Common myeloid progenitor, CD34-positive (primary cell): ENCODE measurements at regions not wholly inside any gene's neighbourhood (a gene's known extent, or its start where the extent isn't known, plus 50 kb on each side); places are given as distances from the start of the nearest gene placed in this dataset.

ENCODE experiments used
- CTCF ChIA-PET: fragments of 350-600 bp; sonication (Branson Sonifier 250); formaldehyde crosslinking; loops from one replicate; lab custom pipeline; 2021; ENCODE audit warnings: antibody characterized with exemption; lab: Charles Lee
- POLR2A ChIA-PET: fragments of 350-600 bp; sonication (Branson Sonifier 250); formaldehyde crosslinking; loops from one replicate; lab custom pipeline; 2021; ENCODE audit warnings: antibody characterized with exemption; lab: Charles Lee
- DNase-seq, 3 donors: peaks; one replicate each; pipeline versions ENCODE4 v3.0.0 to v3.0.0-alpha.2; 2013
- H3K27ac ChIP-seq, 2 experiments: 1 replicate in 1 of 2; 2 replicates in 1 of 2; pipeline ENCODE4 v1.7.0; 2013; ENCODE audit warnings: inconsistent platforms in 2 of 2, low read length in 2 of 2, mild to moderate bottlenecking in 2 of 2, low read depth in 1 of 2, moderate library complexity in 1 of 2; ENCODE audit not compliant: severe bottlenecking in 2 of 2, insufficient read depth in 1 of 2, poor library complexity in 1 of 2
- H3K27me3 ChIP-seq, 5 experiments: replicated peaks in 2 of 5; 1 replicate in 3 of 5; 2 replicates in 2 of 5; pipeline versions ENCODE4 v1.6.1 to v1.7.0; 2013; ENCODE audit warnings: low read length in 4 of 5, mild to moderate bottlenecking in 2 of 5, moderate library complexity in 2 of 5, inconsistent platforms in 1 of 5; ENCODE audit not compliant: insufficient read depth in 5 of 5, control insufficient read depth in 4 of 5
- H3K36me3 ChIP-seq, 4 experiments: 1 replicate in 2 of 4; 2 replicates in 2 of 4; pipeline versions ENCODE4 v1.6.1 to v1.7.0; 2013; ENCODE audit warnings: low read length in 3 of 4, control low read depth in 1 of 4, mild to moderate bottlenecking in 1 of 4; ENCODE audit not compliant: control insufficient read depth in 4 of 4, insufficient read depth in 4 of 4
- H3K4me1 ChIP-seq, 4 experiments: 1 replicate in 3 of 4; 2 replicates in 1 of 4; pipeline versions ENCODE4 v1.6.1 to v1.7.1; 2013; ENCODE audit warnings: low read length in 3 of 4, mild to moderate bottlenecking in 3 of 4, control low read depth in 1 of 4, inconsistent platforms in 1 of 4, moderate library complexity in 1 of 4; ENCODE audit not compliant: control insufficient read depth in 4 of 4, insufficient read depth in 4 of 4; ENCODE audit errors: control extremely low read depth in 1 of 4
- H3K4me3 ChIP-seq, 7 experiments: 1 replicate in 4 of 7; 2 replicates in 3 of 7; pipeline versions ENCODE4 v1.5.1 to v1.7.0; 2013; ENCODE audit warnings: mild to moderate bottlenecking in 7 of 7, low read length in 6 of 7, moderate library complexity in 6 of 7, inconsistent platforms in 2 of 7, low read depth in 2 of 7, control low read depth in 1 of 7; ENCODE audit not compliant: insufficient read depth in 4 of 7, control insufficient read depth in 1 of 7; ENCODE audit errors: extremely low read depth in 1 of 7
- H3K9me3 ChIP-seq, 5 experiments: 1 replicate in 4 of 5; 2 replicates in 1 of 5; pipeline versions ENCODE4 v1.6.1 to v1.7.1; 2013; ENCODE audit warnings: low read length in 4 of 5, mild to moderate bottlenecking in 2 of 5, inconsistent platforms in 1 of 5, low read depth in 1 of 5, moderate library complexity in 1 of 5; ENCODE audit not compliant: control insufficient read depth in 4 of 5, insufficient read depth in 2 of 5; ENCODE audit errors: control extremely low read depth in 1 of 5
- WGBS: methylation state at CpG from one replicate; pipeline ENCODE4 v1.1.5; 2013; ENCODE audit not compliant: insufficient coverage; 5-methylcytosine and 5-hydroxymethylcytosine counted together

DNA sequence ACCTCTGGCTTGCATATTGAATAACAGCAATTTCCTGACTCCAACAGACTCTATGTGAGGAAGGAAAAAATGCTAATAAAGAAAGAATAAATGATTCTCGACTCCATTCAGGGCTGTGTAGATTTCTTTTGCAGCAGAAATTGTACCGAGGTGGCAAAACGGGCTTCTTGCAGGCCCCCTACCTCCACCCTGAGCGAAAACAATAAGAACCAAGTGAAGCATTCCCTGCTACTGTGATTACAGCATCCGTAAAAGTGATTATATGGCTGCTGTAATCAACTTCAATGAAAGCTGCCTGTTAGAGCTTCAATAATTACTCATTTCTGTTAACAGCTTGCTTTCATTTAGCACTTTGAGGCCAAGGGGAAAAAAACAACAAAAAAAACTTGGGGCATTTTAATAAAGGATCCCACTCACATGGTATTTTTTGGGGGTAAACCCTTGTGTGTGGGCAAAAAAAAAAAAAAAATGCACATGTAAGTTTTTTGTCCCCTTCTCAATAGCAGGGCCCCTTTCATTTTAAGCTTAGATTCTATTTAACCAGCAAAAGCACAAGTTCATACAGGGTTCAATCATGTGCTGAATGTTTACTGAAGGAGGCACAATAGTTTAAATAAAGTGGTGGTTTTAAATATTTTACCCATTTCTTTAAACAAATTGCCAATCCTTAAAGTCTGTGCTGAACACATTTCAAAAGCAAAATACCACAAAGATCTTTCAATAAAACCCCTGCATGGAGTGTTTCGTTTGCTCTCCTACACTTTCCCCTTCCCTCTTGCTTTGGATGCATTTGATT, 271.6 kb downstream of the LMO4 start:
- H3K27ac ChIP-seq: no peak overlapping the region
- DNase-seq: no peak
- WGBS: 84% methylated on average over 3 of the region's 6 CpGs

DNA sequence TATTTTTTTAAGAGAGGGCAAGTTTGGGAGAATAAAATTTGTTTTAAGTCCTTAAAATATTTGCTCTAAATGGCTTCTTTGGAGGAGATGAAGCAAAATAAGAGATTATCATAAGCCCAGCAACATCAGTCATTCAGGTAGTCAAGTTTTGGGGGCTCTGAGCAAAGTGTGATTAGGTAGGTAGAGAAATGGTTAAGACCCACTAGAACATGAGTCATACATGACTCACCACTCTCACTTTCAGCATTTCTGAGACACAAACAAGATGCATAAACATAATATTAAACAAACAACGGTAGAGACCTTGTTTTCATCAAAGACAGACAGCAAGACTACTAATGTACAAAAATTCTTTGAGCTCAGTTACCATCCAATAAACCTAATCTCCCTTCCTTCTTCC, 272.2 kb downstream of the LMO4 start:
- no peaks in the 10 kb centered on the region for H3K36me3 ChIP-seq
- no peaks in the 10 kb centered on the region for H3K27me3 ChIP-seq
- ChIA-PET POLR2A (no interaction called here), CTCF (interaction anchor here (0.9 to 1.2 kb wide), 2 partner anchors 11 to 435 kb away, joined by 3 read pairs; no protein-coding TSS in a partner anchor)
- H3K4me3 ChIP-seq: no peak overlapping the region
- peak in 2 of 3 donors; percentile 30 to 39 for DNase-seq
- no peak overlapping the region for H3K27ac ChIP-seq
- H3K9me3 ChIP-seq: peaks cover 0 to 2% (median 0%) of the 10 kb centered on the region in 5 experiments
- H3K4me1 ChIP-seq: no peaks in the 10 kb centered on the region
- WGBS: 100% methylated on average over 1 of the region's 1 CpG

More for the DNA sequence above, 271.6 kb downstream of the LMO4 start:
- no peaks in the 10 kb centered on the region for H3K36me3 ChIP-seq
- no peaks in the 10 kb centered on the region for H3K9me3 ChIP-seq
- CTCF ChIA-PET: interaction anchor here (0.9 kb wide), 1 partner anchor 12 kb away, joined by 3 read pairs; no protein-coding TSS in a partner anchor
- POLR2A ChIA-PET: no interaction called here
- no peaks in the 10 kb centered on the region for H3K4me1 ChIP-seq
- H3K27me3 ChIP-seq: no peaks in the 10 kb centered on the region
- H3K4me3 ChIP-seq: no peak overlapping the region

DNA sequence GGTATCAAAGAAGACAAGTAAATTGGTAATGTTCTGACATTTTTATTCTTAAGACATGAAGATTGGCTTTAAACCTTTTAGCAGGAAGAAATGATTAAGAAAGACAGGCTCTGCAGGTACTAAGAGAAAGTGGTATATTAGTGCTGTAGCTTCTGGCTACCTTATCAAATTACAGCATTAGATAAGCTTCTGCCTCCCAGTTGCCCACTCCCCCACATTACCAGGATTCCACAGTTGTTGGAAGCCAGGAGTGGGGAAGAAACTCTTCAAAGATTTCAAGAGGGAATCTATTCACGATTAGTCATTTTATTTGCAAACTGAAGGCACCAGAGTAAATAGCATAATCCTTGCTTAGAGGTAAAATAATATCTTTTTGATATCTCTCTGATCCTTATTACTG, 274.9 kb downstream of the LMO4 start:
- ChIA-PET POLR2A (no interaction called here), CTCF (interaction anchor here (1.1 kb wide), 1 partner anchor 16 kb away, joined by 3 read pairs; no protein-coding TSS in a partner anchor)
- Histone ChIP-seq H3K27ac (no peak overlapping the region), H3K36me3 (no peaks in the 10 kb centered on the region), H3K4me3 (no peak overlapping the region), H3K4me1 (no peaks in the 10 kb centered on the region), H3K9me3 (peaks cover 0 to 2% (median 0%) of the 10 kb centered on the region in 5 experiments), H3K27me3 (no peaks in the 10 kb centered on the region)
- WGBS: 100% methylated on average over 1 of the region's 1 CpG
- no peak for DNase-seq

- no peak overlapping the region for H3K27ac ChIP-seq
- H3K36me3 ChIP-seq: no peaks in the 10 kb centered on the region
- ChIA-PET POLR2A (interaction anchor here (0.6 kb wide), 1 partner anchor 305 kb away, joined by 3 read pairs; no protein-coding TSS in a partner anchor), CTCF (no interaction called here)
- 25% methylated on average over 3 of the region's 3 CpGs for WGBS
- no peak overlapping the region for H3K4me3 ChIP-seq
- peaks cover 0 to 11% (median 9%) of the 10 kb centered on the region in 4 experiments for H3K4me1 ChIP-seq
- H3K9me3 ChIP-seq: no peaks in the 10 kb centered on the region
- peak in 2 of 3 donors; percentile 12 to 34 for DNase-seq
- no peaks in the 10 kb centered on the region for H3K27me3 ChIP-seq
These were observed 284.3 kb downstream of the LMO4 start for GRCh38 chr1:87612956-87613355.

DNA sequence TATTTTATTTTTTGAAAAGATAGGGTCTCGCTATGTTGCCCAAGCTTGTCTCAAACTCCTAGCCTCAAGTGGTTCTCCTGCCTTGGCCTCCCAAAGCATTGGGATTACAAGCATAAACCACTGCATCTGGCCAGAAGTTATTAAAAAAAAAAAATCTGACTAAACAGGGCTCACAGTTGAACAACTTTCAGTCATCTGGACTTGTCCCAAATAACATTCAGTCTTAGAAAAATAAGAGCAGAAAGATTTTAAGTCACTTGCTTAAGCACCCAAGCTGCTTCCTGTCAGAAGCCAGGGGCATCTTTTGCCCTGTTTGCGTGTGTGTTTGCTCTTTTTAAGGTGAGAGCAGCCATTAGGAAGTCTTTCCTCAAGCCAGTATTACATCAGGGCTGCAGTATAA, 286.8 kb downstream of the LMO4 start:
- ChIA-PET CTCF (interaction anchor here (0.6 to 1.4 kb wide), 2 partner anchors 63 to 338 kb away, joined by 4 read pairs; no protein-coding TSS in a partner anchor), POLR2A (no interaction called here)
- Histone ChIP-seq H3K9me3 (peaks cover 0 to 10% (median 5%) of the 10 kb centered on the region in 5 experiments), H3K27me3 (no peaks in the 10 kb centered on the region), H3K36me3 (no peaks in the 10 kb centered on the region), H3K27ac (no peak overlapping the region), H3K4me1 (peaks cover 0 to 11% (median 9%) of the 10 kb centered on the region in 4 experiments), H3K4me3 (no peak overlapping the region)
- peak in 1 of 3 donors; percentile 21 for DNase-seq
- 50% methylated on average over 2 of the region's 2 CpGs for WGBS

DNA sequence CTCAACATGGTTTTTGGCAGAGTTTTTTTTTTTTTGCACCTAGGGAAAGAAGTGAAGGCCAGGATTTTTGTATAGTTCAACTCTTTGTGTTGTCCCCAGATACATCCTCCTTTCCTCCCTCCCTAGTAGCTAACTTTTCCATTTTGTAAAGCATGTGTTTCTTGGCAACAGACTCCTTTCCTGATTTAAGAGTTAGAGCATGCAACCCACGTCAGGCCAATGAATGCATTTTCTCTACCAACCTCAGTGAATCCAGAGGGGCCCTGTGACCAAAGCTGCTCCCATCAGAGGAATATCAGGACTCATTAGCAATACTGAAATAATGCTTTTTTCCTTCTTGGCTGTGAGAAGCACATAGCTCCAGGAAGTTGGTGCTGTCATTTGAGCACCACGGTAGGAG, 287.2 kb downstream of the LMO4 start:
- no peaks in the 10 kb centered on the region for H3K27me3 ChIP-seq
- DNase-seq: no peak
- no peak overlapping the region for H3K4me3 ChIP-seq
- CTCF ChIA-PET: interaction anchor here (0.6 kb wide), 1 partner anchor 62 kb away, joined by 4 read pairs; no protein-coding TSS in a partner anchor
- POLR2A ChIA-PET: interaction anchor here (0.6 kb wide), 1 partner anchor 537 kb away, joined by 3 read pairs; no protein-coding TSS in a partner anchor
- no peak overlapping the region for H3K27ac ChIP-seq
- peaks cover 0 to 11% (median 9%) of the 10 kb centered on the region in 4 experiments for H3K4me1 ChIP-seq
- H3K36me3 ChIP-seq: no peaks in the 10 kb centered on the region
- WGBS: 100% methylated on average over 1 of the region's 2 CpGs
- peaks cover 0 to 13% (median 5%) of the 10 kb centered on the region in 5 experiments for H3K9me3 ChIP-seq

- CTCF ChIA-PET: no interaction called here
These were observed 292.1 kb downstream of the LMO4 start for GRCh38 chr1:87620807-87621206.

More at GRCh38 chr1:87620807-87621206, 292.1 kb downstream of the LMO4 start:
- POLR2A ChIA-PET: no interaction called here
- Histone ChIP-seq H3K27ac (no peak overlapping the region), H3K4me1 (no peaks in the 10 kb centered on the region), H3K27me3 (no peaks in the 10 kb centered on the region), H3K36me3 (no peaks in the 10 kb centered on the region), H3K9me3 (peaks cover 0 to 13% (median 5%) of the 10 kb centered on the region in 5 experiments), H3K4me3 (no peak overlapping the region)
- 100% methylated on average over 1 of the region's 2 CpGs for WGBS
- no peak for DNase-seq
